GM12878 (cell line): ENCODE measurements at regions not wholly inside any gene's neighbourhood (a gene's known extent, or its start where the extent isn't known, plus 50 kb on each side); places are given as distances from the start of the nearest gene placed in this dataset.
"Not testable (repeated sequence)": the region's sequence is repeated elsewhere in the genome, so short reads cannot be mapped to it uniquely, and the experiment has no call there.

Experiments used
- ATF2 ChIP-seq: IDR thresholded peaks from 2 replicates; pipeline ENCODE4 v1.6.1; 2012; ENCODE audit warnings: low read length, inconsistent platforms
- CEBPZ ChIP-seq: fragments of 150-350 bp; IDR thresholded peaks from 2 replicates; pipeline ENCODE4 v1.6.1; 2016; ENCODE audit warnings: low read depth, low read length
- CTCF ChIP-seq, 3 experiments: IDR thresholded peaks in 2 of 3; conservative IDR thresholded peaks in 1 of 3; 2 replicates each; pipeline ENCODE4 v1.5.1; 2011; ENCODE audit warnings: low read depth in 3 of 3, low read length in 3 of 3, mild to moderate bottlenecking in 3 of 3, control low read depth in 2 of 3, moderate library complexity in 2 of 3, inconsistent platforms in 1 of 3, mixed read lengths in 1 of 3; ENCODE audit not compliant: control insufficient read depth in 2 of 3, insufficient read depth in 1 of 3; ENCODE audit errors: extremely low read depth in 1 of 3
- ELK1 ChIP-seq: IDR thresholded peaks from 2 replicates; pipeline ENCODE4 v1.6.1; 2012; ENCODE audit warnings: low read depth, low read length, improper control_type of control experiment
- FOXM1 ChIP-seq: IDR thresholded peaks from 2 replicates; pipeline ENCODE4 v1.6.1; 2012; ENCODE audit warnings: low read depth, mild to moderate bottlenecking, inconsistent platforms, low read length, moderate library complexity
- KAT2A ChIP-seq: conservative IDR thresholded peaks from 2 replicates; pipeline ENCODE4 v1.6.1; 2011; ENCODE audit warnings: low read depth, low read length; ENCODE audit not compliant: control insufficient read depth
- MAX ChIP-seq: IDR thresholded peaks from 2 replicates; pipeline ENCODE4 v1.6.1; 2012; ENCODE audit warnings: low read depth, low read length, improper control_type of control experiment
- POLR2A ChIP-seq: IDR thresholded peaks from 2 replicates; pipeline ENCODE4 v1.6.1; 2011; ENCODE audit warnings: low read depth, mild to moderate bottlenecking, low read length
- POLR2AphosphoS5 ChIP-seq: IDR thresholded peaks from 2 replicates; pipeline ENCODE4 v1.6.1; 2011; ENCODE audit warnings: mild to moderate bottlenecking, low read length, inconsistent platforms
- RAD21 ChIP-seq: IDR thresholded peaks from 2 replicates; pipeline ENCODE4 v1.6.1; 2011; ENCODE audit warnings: mild to moderate bottlenecking, low read depth, low read length, moderate library complexity; ENCODE audit not compliant: insufficient read depth
- RBBP5 ChIP-seq: fragments of 200-600 bp; sonication (generic); conservative IDR thresholded peaks from 2 replicates; pipeline ENCODE4 v1.6.1; 2016
- SMAD1 ChIP-seq: fragments of 450-650 bp; IDR thresholded peaks from 2 replicates; pipeline ENCODE4 v1.6.1; 2018; ENCODE audit warnings: mild to moderate bottlenecking, low read depth; ENCODE audit not compliant: partially characterized antibody

DNA sequence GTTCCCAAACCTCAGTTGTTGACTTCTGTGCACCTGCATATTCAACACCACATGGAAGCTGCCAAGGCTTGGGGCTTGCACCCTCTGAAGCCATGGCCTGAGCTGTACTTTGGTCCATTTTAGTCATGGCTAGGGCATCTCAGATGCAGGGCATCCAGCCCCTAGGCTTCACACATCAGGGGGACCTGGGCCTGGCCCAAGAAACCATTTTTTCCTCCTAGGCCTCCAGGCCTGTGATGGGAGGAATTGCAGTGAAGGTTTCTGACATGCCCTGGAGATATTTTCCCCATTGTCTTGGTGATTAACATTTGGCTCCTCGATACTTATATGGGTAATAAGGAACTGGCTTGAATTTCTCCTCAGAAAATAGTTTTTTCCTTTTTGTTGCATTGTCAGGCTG, 354.5 kb upstream of the ELAVL2 start:
- TF ChIP-seq KAT2A; RAD21; POLR2AphosphoS5; SMAD1; CEBPZ; FOXM1; POLR2A; CTCF (IDR thresholded peaks at IDR 0.05 in 2 of 3, conservative IDR thresholded peaks at IDR 0.05 in 1 of 3; ENCODE audit: control insufficient read depth in 2 of 3, extremely low read depth in 1 of 3, insufficient read depth in 1 of 3, low read depth in 3 of 3, low read length in 3 of 3); ATF2; MAX; ELK1; RBBP5: not testable (repeated sequence)
